K562 (cell line): ENCODE measurements at regions not wholly inside any gene's neighbourhood (a gene's known extent, or its start where the extent isn't known, plus 50 kb on each side); places are given as distances from the start of the nearest gene placed in this dataset.

Source experiments
- ATAC-seq: fragments of 200-7000 bp; cut with Tn5 transposase; 3 replicates; pipeline ENCODE4 v1.9.1; 2020; ENCODE audit warnings: moderate library complexity
- BruUV-seq: library from RNA; stranded (reverse); fragments of 400-500 nt; replicated peaks from 2 replicates; lab custom pipeline; 2021; lab: Mats Ljungman, UMichigan
- CTCF ChIA-PET: fragments of 300-600 bp; formaldehyde crosslinking; extraction: SDS; loops from one replicate; lab custom pipeline; 2021; ENCODE audit warnings: low intra/inter-chr PET ratio; lab: Yijun Ruan, JAX
- POLR2A ChIA-PET: fragments of 300-600, 350-650 bp; sonication (Branson Sonifier 250); formaldehyde crosslinking; extraction: SDS; loops from one replicate; lab custom pipeline; 2021; ENCODE audit warnings: antibody characterized with exemption, inconsistent platforms; lab: Yijun Ruan, JAX
- DNase-seq, 4 experiments: peaks; one replicate each; pipeline versions ENCODE4 v3.0.0 to v3.0.0-alpha.2; 2011 to 2018; ENCODE audit warnings: low spot score in 3 of 4, mixed read lengths in 3 of 4; ENCODE audit errors: extremely low read depth in 1 of 4
- FAIRE-seq: peaks from 2 replicates; lab custom pipeline; 2011; peaks lifted over from hg19 to GRCh38; lab: Jason Lieb, UNC
- H2AFZ ChIP-seq: 2 replicates; pipeline ENCODE4 v1.6.0; 2011; ENCODE audit warnings: low read depth, low read length, control low read depth, inconsistent platforms
- H3K27ac ChIP-seq: fragments of 200-600 bp; 3 replicates; pipeline ENCODE4 v1.8.0; 2011; ENCODE audit warnings: low read depth, mild to moderate bottlenecking, control low read depth, inconsistent platforms, low read length, moderate library complexity, mixed read lengths; ENCODE audit errors: extremely low read depth
- H3K27me3 ChIP-seq, 2 experiments: fragments of 300-600 bp in 1 of 2; 2 replicates in 1 of 2; 3 replicates in 1 of 2; pipeline versions ENCODE4 v1.6.0 to v1.8.0; 2011; ENCODE audit warnings: inconsistent platforms in 2 of 2, low read length in 2 of 2, mild to moderate bottlenecking in 1 of 2, mixed read lengths in 1 of 2, moderate library complexity in 1 of 2; ENCODE audit not compliant: control insufficient read depth in 2 of 2, insufficient read depth in 2 of 2
- H3K36me3 ChIP-seq: fragments of 300-600 bp; 3 replicates; pipeline ENCODE4 v1.8.0; 2011; ENCODE audit warnings: mild to moderate bottlenecking, low read length, inconsistent platforms; ENCODE audit not compliant: control insufficient read depth, insufficient read depth
- H3K4me1 ChIP-seq, 2 experiments: fragments of 200-600 bp in 1 of 2; replicated peaks in 1 of 2; 2 replicates in 1 of 2; 3 replicates in 1 of 2; pipeline versions ENCODE4 v1.5.1 to v1.8.0; 2011; ENCODE audit warnings: inconsistent platforms in 2 of 2, low read length in 2 of 2, mild to moderate bottlenecking in 1 of 2, mixed read lengths in 1 of 2, moderate library complexity in 1 of 2; ENCODE audit not compliant: control insufficient read depth in 2 of 2, insufficient read depth in 2 of 2
- H3K4me2 ChIP-seq: 2 replicates; pipeline ENCODE4 v1.6.1; 2011; ENCODE audit warnings: low read length, control low read depth, inconsistent platforms, mixed read lengths; ENCODE audit not compliant: insufficient read depth
- H3K4me3 ChIP-seq: fragments of 200-600 bp; sonication (generic), shearing (Covaris generic); 2 replicates; pipeline ENCODE4 v1.5.1; 2016; ENCODE audit warnings: control low read depth, inconsistent platforms
- H3K79me2 ChIP-seq: fragments of 200-600 bp; 3 replicates; pipeline ENCODE4 v1.8.0; 2011; ENCODE audit warnings: low read length, inconsistent platforms; ENCODE audit not compliant: control insufficient read depth, insufficient read depth
- H3K9ac ChIP-seq, 2 experiments: 2 replicates each; pipeline versions ENCODE4 v1.6.0 to v1.6.1; 2011; ENCODE audit warnings: low read depth in 2 of 2, low read length in 2 of 2, control low read depth in 1 of 2, inconsistent platforms in 1 of 2, mild to moderate bottlenecking in 1 of 2, mixed read lengths in 1 of 2; ENCODE audit not compliant: insufficient read depth in 1 of 2
- H3K9me1 ChIP-seq: one replicate; pipeline ENCODE4 v1.6.0; 2011; ENCODE audit warnings: inconsistent platforms, mild to moderate bottlenecking, low read length, moderate library complexity; ENCODE audit not compliant: control insufficient read depth, insufficient read depth
- H3K9me3 ChIP-seq: replicated peaks from 2 replicates; pipeline ENCODE4 v1.5.1; 2011; ENCODE audit warnings: low read depth, low read length, inconsistent platforms; ENCODE audit not compliant: control insufficient read depth, insufficient read depth
- H4K20me1 ChIP-seq: replicated peaks from 2 replicates; pipeline ENCODE4 v1.6.1; 2011; ENCODE audit warnings: low read length, inconsistent platforms, mixed read lengths; ENCODE audit not compliant: control insufficient read depth, insufficient read depth
- ADNP ChIP-seq: fragments of 200-800 bp; sonication (Bioruptor generic); IDR thresholded peaks from 2 replicates; pipeline ENCODE4 v1.6.1; 2016; ENCODE audit warnings: missing genetic modification characterization, missing compliant biosample characterization
- KLF13 ChIP-seq: fragments of 450-650 bp; IDR thresholded peaks from 2 replicates; pipeline ENCODE4 v1.6.1; 2016; ENCODE audit warnings: missing genetic modification characterization, low read depth, mild to moderate bottlenecking, missing compliant biosample characterization, moderate library complexity, borderline replicate concordance
- NR2C1 ChIP-seq, 2 experiments: fragments of 450-650 bp; IDR thresholded peaks; 2 replicates each; pipeline ENCODE4 v1.6.1; 2017; ENCODE audit warnings: mild to moderate bottlenecking in 2 of 2, antibody characterized with exemption in 1 of 2, inconsistent platforms in 1 of 2, missing compliant biosample characterization in 1 of 2, missing genetic modification characterization in 1 of 2
- POLR2AphosphoS2 ChIP-seq: IDR thresholded peaks from 2 replicates; pipeline ENCODE4 v1.6.1; 2012; ENCODE audit warnings: low read length, improper control_type of control experiment
- ZNF699 ChIP-seq: fragments of 250-450 bp; sonication (Bioruptor Pico); IDR thresholded peaks from 2 replicates; pipeline ENCODE4 v1.8.0; 2021; ENCODE audit warnings: mild to moderate bottlenecking, moderate library complexity; ENCODE audit not compliant: insufficient replicate concordance
- in situ Hi-C: fragments of 300-500 bp; cut with MboI; formaldehyde crosslinking; loops from 4 replicates; pipeline ENCODE4 v1.15.0; 2018; ENCODE audit warnings: inconsistent platforms, mixed read lengths
- intact Hi-C: fragments of 100-400 bp; cut with micrococcal nuclease; formaldehyde crosslinking; loops from 2 replicates; pipeline ENCODE4 v1.14.2; 2022
- TF ChIP-seq, protein P1 (sequence below): sonication (generic); formaldehyde crosslinking; IDR thresholded peaks from 2 replicates; pipeline ENCODE4 v1.8.1; 2023; ENCODE audit warnings: mild to moderate bottlenecking, missing genetic modification reagents

GRCh38 chr2:226080334-226080733, 680.8 kb downstream of the NYAP2 start (continued):
- TF ChIP-seq, protein P1, sequence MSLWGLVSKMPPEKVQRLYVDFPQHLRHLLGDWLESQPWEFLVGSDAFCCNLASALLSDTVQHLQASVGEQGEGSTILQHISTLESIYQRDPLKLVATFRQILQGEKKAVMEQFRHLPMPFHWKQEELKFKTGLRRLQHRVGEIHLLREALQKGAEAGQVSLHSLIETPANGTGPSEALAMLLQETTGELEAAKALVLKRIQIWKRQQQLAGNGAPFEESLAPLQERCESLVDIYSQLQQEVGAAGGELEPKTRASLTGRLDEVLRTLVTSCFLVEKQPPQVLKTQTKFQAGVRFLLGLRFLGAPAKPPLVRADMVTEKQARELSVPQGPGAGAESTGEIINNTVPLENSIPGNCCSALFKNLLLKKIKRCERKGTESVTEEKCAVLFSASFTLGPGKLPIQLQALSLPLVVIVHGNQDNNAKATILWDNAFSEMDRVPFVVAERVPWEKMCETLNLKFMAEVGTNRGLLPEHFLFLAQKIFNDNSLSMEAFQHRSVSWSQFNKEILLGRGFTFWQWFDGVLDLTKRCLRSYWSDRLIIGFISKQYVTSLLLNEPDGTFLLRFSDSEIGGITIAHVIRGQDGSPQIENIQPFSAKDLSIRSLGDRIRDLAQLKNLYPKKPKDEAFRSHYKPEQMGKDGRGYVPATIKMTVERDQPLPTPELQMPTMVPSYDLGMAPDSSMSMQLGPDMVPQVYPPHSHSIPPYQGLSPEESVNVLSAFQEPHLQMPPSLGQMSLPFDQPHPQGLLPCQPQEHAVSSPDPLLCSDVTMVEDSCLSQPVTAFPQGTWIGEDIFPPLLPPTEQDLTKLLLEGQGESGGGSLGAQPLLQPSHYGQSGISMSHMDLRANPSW (CRISPR knock-in tag), result no peak
- TF ChIP-seq ADNP (tag), result no peak
- TF ChIP-seq, all 486 proteins: peak for 0

- TF ChIP-seq ZNF699 (CRISPR knock-in tag) (no peak), NR2C1 (IDR thresholded peaks at IDR 0.05) (no peak), NR2C1 (tag; IDR thresholded peaks at IDR 0.05) (no peak), POLR2AphosphoS2 (no peak), KLF13 (tag) (no peak)
- Histone ChIP-seq H3K36me3 (no peaks in the 10 kb centered on the region), H3K9me3 (no peaks in the 10 kb centered on the region), H3K27me3 (no peaks in the 10 kb centered on the region), H4K20me1 (no peaks in the 10 kb centered on the region), H2AFZ (no peak overlapping the region), H3K79me2 (no peaks in the 10 kb centered on the region), H3K9ac (no peak overlapping the region), H3K27ac (no peak overlapping the region), H3K9me1 (no peaks in the 10 kb centered on the region), H3K4me3 (no peak overlapping the region), H3K4me1 (no peaks in the 10 kb centered on the region), H3K4me2 (no peak overlapping the region)
- no TSS peak for BruUV-seq
- ChIA-PET POLR2A (no interaction called here), CTCF (no interaction called here)
- DNase-seq, result no peak
- intact Hi-C loops (no loop called here), in situ Hi-C loops (no loop called here)
- no peak for ATAC-seq
- FAIRE-seq, result no peak
Measured at GRCh38 chr2:226079671-226080181, 680.2 kb downstream of the NYAP2 start.
